ENCODE measurements at regions not wholly inside any gene's neighbourhood (a gene's known extent, or its start where the extent isn't known, plus 50 kb on each side); places are given as distances from the start of the nearest gene placed in this dataset.

DNA sequence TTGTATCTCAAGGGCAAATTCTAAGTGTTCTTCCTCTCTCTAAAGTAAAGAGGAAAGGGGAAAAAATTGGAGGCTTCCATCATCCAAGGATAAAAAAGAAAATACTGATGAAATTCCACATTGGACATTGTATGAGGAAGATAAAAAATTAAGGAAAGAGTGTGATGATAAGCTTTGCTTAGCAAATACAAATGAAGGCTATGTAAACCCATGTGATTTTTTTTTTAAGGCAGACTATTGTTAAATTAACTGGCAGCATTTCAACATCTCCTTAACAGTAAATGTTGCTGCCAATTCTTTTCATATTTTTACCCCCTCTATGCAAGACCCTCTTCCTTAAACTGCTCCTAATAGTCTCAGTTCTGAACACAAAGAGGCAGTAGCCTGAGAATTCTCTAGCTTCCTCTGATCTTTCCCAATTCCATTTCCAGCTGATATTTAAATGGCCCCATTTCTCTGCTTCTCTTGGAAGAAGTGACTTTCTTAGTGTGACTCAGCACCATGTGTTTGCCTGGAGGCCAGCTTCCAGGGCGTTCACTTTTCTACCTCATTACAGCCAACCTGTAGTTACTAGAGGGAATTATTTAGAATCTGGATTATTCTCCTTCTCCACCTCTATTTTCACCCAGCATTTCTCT lies 159.7 kb downstream of the TLE1 start:
- no peak for TF ChIP-seq TBP (IDR thresholded peaks at IDR 0.05; ENCODE audit: low read depth, low read length)
- TF ChIP-seq, protein P1, sequence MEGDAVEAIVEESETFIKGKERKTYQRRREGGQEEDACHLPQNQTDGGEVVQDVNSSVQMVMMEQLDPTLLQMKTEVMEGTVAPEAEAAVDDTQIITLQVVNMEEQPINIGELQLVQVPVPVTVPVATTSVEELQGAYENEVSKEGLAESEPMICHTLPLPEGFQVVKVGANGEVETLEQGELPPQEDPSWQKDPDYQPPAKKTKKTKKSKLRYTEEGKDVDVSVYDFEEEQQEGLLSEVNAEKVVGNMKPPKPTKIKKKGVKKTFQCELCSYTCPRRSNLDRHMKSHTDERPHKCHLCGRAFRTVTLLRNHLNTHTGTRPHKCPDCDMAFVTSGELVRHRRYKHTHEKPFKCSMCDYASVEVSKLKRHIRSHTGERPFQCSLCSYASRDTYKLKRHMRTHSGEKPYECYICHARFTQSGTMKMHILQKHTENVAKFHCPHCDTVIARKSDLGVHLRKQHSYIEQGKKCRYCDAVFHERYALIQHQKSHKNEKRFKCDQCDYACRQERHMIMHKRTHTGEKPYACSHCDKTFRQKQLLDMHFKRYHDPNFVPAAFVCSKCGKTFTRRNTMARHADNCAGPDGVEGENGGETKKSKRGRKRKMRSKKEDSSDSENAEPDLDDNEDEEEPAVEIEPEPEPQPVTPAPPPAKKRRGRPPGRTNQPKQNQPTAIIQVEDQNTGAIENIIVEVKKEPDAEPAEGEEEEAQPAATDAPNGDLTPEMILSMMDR (IDR thresholded peaks at IDR 0.05; ENCODE audit: control extremely low read depth in 1 of 3, insufficient read depth in 1 of 3, low read depth in 1 of 3, low read length in 3 of 3) = no peak
- TF ChIP-seq POLR2AphosphoS5 (IDR thresholded peaks at IDR 0.05; ENCODE audit: low read depth, low read length) = no peak
